CD4-positive, alpha-beta T cell treated with Interleukin-4 for 4 hours (primary cell): ENCODE measurements at regions not wholly inside any gene's neighbourhood (a gene's known extent, or its start where the extent isn't known, plus 50 kb on each side); places are given as distances from the start of the nearest gene placed in this dataset.

ENCODE experiments used
- DNase-seq: peaks from one replicate; pipeline ENCODE4 v3.0.0-alpha.2; 2020

GRCh38 chr2:48145845-48146452, 168.5 kb upstream of the FOXN2 start:
- DNase-seq = no peak

- DNase-seq = no peak
Measured at GRCh38 chr2:48146552-48146951, 167.9 kb upstream of the FOXN2 start.

GRCh38 chr2:48147719-48148118, 166.8 kb upstream of the FOXN2 start:
- DNase-seq = no peak

GRCh38 chr2:48148841-48149430, 165.5 kb upstream of the FOXN2 start:
- no peak for DNase-seq

- no peak for DNase-seq
Measured at GRCh38 chr2:48157150-48157549, 157.3 kb upstream of the FOXN2 start.

GRCh38 chr2:48161628-48162027, 152.9 kb upstream of the FOXN2 start:
- no peak for DNase-seq

GRCh38 chr2:48162742-48163141, 151.7 kb upstream of the FOXN2 start:
- no peak for DNase-seq

- no peak for DNase-seq
Measured at GRCh38 chr2:48165070-48165753, 149.3 kb upstream of the FOXN2 start.

- DNase-seq = no peak
Measured at GRCh38 chr2:48169141-48169592, 145.3 kb upstream of the FOXN2 start.

GRCh38 chr2:48170281-48170680, 144.2 kb upstream of the FOXN2 start:
- DNase-seq = no peak

- no peak for DNase-seq
Measured at GRCh38 chr2:48173141-48173540, 141.3 kb upstream of the FOXN2 start.

- no peak for DNase-seq
Measured at GRCh38 chr2:48174503-48174902, 140.0 kb upstream of the FOXN2 start.

- no peak for DNase-seq
Measured at GRCh38 chr2:48175254-48175653, 139.2 kb upstream of the FOXN2 start.

GRCh38 chr2:48175656-48176055, 138.8 kb upstream of the FOXN2 start:
- no peak for DNase-seq

- no peak for DNase-seq
Measured at GRCh38 chr2:48176876-48177275, 137.6 kb upstream of the FOXN2 start.

- no peak for DNase-seq
Measured at GRCh38 chr2:48178611-48179010, 135.9 kb upstream of the FOXN2 start.

- no peak for DNase-seq
Measured at GRCh38 chr2:48180557-48180956, 133.9 kb upstream of the FOXN2 start.

- no peak for DNase-seq
Measured at GRCh38 chr2:48183276-48183675, 131.2 kb upstream of the FOXN2 start.

- DNase-seq = no peak
Measured at GRCh38 chr2:48183991-48184390, 130.5 kb upstream of the FOXN2 start.

- DNase-seq = no peak
Measured at GRCh38 chr2:48187503-48187902, 127.0 kb upstream of the FOXN2 start.

GRCh38 chr2:48189552-48190228, 124.8 kb upstream of the FOXN2 start:
- no peak for DNase-seq

- no peak for DNase-seq
Measured at GRCh38 chr2:48190230-48190629, 124.3 kb upstream of the FOXN2 start.

- DNase-seq = no peak
Measured at GRCh38 chr2:48194641-48195040, 119.8 kb upstream of the FOXN2 start.

GRCh38 chr2:48195169-48195568, 119.3 kb upstream of the FOXN2 start:
- no peak for DNase-seq
